Ecto neural progenitor cell (in vitro differentiated cells): ENCODE measurements at regions not wholly inside any gene's neighbourhood (a gene's known extent, or its start where the extent isn't known, plus 50 kb on each side); places are given as distances from the start of the nearest gene placed in this dataset.

Source experiments
- DNase-seq: peaks from one replicate; pipeline ENCODE4 v3.0.0-alpha.2; 2018; ENCODE audit warnings: low spot score

DNA sequence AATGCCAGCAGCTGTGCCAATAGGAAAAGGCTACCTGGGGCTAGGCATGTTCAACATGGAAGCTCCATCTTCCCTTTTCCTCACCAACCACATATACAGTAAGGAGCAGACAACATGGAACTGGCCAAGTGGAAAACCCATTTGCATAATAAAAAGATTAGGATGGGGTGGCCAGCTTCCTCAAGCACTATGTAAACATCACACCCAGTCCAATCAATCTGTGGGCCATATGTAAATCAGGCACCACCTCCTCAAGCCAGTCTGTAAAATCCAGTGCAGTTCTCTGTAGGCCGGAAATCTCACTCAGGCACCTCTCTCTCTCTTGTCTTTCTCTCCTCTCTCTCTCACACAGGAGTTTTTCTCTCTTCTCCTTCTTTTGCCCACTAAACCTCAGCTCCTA, 360.2 kb upstream of the GRIA1 start:
- DNase-seq: no peak

DNA sequence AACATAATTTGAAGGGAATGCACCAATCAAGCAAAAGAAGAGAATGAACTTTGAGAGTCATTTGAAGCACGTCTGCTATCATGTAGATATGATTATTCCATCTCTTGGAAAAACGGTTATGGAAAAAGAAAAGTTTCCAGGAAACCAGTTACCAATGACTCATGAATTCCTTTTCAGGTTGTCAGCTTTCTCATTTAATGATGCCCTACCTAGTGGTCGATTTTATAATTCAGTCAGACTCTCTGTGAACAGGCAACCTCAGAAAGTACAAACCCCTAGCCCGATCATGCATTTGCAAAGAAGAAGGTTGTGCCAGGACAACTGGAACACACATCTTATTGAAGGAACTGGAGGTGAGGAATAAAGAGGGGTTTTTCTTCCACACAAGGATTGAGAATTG, 355.1 kb upstream of the GRIA1 start:
- DNase-seq: no peak

DNA sequence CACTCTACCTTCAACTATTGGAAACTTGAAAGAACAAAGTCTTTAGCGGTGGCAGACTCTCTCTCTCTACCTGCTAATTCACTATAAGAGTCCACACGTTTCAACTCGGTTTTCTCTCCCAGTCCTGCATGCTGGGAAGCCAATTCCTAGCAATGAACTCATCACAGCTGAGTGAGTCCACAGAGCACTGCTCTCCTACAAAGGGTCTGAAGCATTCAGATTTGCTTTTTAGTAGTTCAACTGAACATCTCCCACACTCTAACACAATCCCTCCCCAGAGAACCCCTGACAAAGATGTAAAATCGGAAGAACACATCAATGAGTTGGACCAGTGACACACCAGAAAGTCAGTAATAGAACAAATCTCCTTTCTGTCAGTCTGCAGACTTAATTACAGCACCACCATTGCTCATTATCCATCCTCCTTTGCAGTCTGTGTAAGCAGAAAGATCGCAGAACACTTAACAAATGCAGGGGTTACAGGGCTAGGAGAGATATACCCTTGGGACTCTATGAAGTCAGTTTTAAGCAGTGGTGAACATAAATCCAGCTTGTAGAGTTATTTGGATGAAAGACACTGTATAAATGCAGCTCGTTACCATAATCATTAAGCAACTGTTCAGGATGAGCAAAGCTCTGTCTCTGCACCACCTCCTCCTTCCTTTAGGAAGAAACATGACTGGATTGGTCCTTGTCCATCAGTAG, 353.4 kb upstream of the GRIA1 start:
- no peak for DNase-seq

DNA sequence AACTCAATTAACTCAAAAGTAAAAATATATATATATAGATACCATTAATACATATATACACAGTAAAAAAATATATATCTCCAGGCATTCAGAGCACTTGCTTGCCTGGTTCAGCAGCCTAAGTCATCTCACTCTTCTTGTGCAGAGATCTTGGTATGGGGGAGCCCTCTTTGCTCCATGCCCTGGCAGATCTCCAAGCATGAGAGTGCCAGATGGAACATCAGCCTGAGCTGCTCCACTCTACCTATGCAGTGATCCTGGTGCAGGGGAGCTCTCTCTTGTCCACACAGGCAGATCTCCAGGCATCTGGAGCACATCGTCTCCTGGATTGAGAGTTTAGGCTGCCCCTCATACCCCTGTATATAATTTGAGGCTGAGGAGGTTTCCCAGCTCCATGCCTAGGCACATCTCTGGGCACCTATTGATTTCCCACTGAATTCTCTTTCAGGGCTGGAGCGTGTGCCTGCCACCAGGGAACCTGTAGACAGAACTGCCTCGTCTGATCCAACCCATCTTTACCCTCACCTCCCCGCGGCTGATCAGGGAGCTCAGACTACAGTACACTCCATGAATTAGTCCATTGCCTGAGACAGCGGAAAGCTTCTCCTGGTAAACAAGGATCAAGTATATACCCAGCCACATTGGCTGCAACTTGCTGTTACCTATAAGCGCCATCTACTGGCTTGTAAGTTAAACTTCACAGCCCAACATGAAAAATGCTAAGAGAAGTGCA, 342.4 kb upstream of the GRIA1 start:
- peak; percentile 50 for DNase-seq

DNA sequence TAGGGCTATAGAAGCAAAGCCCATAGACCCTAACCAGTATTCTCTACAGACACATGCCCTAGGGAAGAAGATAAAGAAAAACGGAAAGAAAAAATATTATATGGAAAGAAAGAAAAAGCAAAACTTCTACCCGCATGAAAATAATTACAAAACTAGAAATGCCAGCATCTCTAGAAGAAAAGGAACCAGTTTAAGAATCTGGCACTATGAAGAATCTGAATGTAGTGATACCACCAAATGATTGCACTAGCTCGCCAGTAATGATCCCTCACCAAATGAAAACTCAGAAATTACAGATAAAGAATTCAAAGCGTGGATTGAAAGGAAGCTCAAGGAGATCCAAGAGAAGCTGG, 341.9 kb upstream of the GRIA1 start:
- no peak for DNase-seq

DNA sequence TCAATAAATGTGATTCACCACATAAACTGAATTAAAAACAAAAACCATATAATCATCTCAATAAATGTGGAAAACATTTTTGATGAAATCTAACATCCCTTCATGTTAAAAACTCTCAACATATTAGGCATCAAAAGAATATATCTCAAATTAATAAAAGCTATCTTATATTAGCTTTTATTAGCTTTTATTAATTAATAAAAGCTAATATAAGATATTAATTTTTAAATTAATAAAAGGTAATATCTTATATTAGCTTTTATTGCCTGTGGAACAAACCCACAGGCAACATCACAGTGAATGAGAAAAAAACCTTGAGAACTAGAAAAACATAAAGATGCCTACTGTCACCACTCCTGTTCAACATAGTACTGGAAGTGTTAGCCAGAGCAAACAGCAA, 338.9 kb upstream of the GRIA1 start:
- no peak for DNase-seq

DNA sequence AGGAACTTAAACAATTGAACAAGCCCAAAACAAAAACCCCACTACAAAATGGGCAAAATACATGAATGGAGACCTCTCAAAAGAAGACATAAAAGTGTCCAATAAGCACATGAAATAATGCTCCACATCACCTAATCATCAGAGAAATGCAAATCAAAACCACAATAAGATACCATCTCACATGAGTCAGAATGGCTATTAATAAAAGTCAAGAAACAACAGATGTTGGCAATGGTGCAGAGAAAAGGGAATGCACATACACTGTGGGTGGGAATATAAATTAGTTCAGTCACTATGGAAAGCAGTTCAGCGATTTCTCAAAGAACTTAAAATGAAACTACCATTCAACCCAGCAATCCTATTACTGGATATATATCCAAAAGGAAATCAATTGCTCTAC, 337.4 kb upstream of the GRIA1 start:
- DNase-seq: no peak

DNA sequence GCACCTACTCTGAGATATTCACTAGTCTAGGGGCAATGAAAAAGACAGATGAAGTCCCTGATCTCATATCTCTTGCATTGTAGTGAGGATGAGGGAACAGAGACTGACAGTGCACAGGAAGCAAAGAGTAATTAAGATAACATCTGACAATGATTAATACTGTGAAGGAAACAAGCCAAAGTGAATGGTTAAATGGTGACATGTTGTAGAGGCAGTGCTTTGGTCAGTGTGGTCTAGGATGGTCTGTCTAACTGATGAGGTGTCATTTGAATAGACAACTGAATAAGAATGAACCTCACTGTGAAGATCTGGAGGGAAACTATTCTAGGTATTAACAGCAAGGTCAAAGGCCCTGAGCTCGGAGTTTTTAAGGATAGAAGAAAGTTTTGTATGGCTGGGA, 333.3 kb upstream of the GRIA1 start:
- DNase-seq: no peak

DNA sequence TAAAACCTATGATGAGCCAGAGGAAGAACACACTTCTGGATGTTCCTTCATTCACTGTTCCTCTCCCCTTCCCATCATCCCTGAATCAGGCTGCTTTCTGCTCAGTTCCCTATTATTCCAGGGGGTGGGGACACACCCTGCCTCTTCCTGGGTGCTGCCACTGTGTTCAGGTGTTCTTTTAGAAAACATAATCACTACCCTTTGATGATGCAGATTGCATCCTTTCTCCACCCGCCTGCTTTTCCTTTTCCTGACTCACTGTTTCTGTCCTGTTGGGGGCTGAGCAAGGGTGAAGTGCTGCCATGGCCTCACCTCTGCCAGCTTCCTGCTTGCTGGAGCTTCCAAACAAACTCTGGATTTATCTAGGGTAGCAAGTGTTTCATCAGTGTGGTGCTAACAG, 331.9 kb upstream of the GRIA1 start:
- DNase-seq: no peak

DNA sequence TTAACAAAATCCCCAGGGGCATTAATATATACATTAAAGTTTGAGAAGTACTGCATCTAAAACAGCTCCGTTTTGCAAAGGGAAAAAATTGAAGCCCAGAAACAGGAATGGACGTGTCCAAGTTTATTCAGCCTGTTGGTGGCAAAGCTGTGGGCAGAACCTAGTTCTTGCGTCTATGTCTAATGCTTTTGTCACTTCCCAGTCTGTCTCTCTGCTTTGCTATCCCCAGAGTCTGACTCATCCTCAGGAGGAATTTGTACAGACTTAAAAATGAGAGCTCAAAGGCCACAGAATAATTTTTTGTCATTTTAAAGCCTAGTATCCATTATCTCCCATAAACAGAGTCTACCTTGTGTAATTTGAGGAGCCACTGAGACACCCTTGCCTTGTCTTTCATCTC, 330.9 kb upstream of the GRIA1 start:
- no peak for DNase-seq

DNA sequence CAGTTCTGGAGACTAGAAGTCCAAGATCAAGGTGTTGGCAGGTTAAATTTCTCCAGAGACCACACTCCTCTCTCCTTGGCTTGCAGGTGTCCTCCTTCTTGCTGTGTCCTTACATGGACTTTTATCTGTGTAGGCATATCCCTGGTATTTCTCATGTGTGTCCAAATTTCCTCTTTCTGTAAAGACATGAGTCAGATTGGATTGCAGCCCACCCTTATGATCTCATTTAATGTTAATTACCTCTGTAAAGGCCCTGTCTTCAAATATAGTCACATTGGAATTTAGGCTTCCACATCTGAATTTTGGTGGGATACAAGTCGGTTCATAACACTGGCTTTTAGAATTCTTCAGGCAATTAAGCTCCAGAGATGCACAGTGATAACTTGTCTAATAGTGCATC, 322.2 kb upstream of the GRIA1 start:
- DNase-seq: no peak

DNA sequence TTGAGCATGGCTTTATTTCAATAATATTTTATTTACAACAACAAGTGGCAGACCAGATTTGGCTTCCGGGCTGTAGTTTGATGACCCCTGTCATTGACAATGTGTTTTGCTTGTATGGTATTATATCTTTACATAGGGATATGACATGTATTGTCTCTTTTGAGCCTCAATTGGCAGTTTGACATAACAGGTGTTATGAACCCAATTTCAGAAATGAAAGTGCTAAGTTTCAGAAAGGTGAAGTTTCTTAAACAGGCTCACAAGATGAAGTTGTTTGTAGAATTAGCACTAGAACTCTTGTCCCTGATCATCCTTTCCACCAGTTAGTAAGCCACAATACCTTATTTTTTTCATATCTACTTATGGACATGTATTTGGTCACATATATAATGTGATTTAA, 303.0 kb upstream of the GRIA1 start:
- no peak for DNase-seq

DNA sequence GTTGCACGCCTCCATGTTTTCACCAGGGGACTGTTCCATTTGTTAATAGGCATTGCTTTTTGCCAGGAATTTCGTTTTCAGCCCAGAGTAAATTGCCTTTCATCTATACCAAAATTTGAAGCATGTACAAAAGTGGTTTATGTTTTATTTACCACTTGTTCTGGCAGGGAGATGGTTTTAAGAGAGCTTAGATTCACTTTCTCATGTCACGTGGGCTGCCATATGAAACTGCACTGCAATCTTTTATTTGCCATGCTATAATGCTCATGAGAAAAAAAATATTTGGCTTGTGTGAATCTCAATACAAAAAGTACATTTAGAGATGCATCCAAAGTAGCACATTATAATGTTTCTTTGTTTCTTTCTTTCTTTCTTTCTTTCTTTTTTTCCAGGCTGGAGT, 284.1 kb upstream of the GRIA1 start:
- DNase-seq: no peak

DNA sequence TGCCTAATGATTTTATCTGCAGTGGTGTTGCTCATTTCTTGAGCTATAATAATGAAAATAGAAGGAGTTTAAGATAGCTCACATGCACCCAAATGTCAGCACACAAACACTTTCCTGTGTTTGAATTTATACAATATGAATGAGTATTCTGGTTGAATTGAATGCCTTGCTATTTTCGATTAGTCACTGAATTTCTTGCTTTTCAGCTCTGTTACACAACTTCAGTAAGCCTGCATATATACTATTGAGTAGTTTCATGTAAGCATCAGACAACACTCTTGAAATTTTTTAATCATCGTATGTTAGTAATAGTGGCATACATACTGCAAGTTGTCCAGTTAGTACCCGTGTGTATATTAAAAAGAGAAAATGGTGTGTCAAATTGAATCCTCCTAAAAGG, 281.5 kb upstream of the GRIA1 start:
- DNase-seq: no peak

DNA sequence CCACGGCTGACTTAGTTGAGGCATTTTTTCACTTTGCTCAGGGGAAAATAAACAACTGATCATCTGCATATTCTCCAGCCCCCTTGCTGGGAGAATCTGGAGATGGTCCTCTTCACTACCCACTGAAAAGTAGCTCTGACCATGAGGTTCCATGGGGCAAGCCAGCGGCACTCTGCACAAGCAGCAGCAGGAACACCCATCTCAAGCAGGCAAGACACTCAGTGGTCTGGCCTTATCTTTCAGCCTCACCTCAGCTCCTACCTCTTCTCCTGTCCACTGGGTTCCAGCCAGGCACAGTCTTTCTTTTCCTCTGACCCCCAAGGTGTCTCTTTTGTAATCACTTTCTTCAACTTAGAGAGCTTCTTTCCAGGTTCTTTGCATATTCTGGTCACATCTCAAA, 280.8 kb upstream of the GRIA1 start:
- DNase-seq: no peak

DNA sequence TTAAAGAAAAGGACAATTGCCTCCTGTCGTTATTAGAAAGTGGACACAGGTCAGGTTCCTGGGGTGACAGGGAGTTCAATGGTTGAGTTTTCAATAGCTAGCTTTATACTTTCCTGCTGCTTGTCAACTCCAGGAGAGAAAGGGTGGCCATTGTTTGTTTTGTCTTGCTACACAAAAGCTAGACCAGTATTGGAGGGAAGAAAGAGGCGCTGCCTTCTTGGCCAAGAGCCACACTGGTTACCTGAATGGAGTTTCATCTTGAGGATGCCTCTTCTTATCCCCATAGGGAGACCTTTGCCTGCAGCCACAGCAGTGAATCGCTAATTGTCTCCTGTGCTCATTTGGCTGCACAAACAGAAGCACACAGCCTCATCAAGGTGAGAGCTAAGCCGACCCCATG, 279.4 kb upstream of the GRIA1 start:
- DNase-seq: peak; percentile 46

DNA sequence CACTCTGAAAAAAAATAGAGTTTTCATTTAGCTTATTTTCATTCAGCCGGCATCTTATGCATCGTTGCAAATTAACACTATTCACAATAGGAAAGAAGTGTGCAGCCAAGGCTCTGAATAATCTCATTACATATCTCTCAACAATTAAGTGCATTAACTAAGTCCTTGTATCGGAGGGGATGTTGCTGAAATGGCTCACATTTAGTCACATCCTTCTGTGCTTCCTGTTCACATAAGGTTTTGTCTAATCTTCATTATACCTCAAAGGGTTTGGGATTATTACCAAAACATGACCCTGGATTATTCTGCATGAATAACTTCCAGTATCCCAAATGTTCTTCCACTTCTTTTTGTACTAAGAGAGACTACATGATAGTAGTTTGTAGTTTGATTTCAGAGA, 278.0 kb upstream of the GRIA1 start:
- DNase-seq: no peak

DNA sequence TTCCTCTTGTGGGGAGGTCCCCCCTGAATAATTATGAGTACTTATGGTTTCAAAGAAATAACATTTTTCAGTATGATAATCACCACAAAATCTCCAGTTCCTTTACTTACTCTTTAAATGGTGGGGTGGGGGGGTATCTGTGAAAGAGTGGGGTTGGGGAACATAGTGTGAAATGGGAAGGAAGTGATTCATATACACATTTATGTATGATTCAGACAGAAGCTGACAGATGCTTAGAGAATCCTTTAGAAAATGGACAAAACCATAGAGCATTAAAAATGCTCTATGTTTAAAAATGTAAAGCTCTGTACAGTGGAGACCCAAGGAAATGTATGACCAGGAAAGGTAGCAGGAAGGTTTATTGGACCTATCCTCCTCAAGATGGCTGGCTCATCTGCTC, 267.5 kb upstream of the GRIA1 start:
- DNase-seq: no peak

DNA sequence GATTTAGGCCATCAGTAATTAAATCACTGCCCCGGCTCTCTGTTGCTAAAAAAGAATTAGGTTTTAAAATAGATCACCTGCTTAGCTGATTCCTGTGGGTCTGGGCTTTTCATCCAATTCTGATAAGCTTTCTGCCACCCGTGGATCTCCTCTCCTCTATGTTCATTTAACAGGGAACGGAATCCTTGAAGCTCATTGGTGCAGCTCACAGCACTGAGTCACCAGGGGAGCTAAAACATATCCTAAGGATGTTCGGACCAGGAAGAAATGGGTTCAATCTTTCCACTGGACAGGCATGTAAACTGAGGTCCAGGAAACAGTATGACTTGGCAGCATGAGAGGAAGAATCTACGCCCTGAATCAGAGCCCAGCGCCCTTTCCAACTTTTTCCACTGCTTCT, 267.1 kb upstream of the GRIA1 start:
- DNase-seq: no peak

DNA sequence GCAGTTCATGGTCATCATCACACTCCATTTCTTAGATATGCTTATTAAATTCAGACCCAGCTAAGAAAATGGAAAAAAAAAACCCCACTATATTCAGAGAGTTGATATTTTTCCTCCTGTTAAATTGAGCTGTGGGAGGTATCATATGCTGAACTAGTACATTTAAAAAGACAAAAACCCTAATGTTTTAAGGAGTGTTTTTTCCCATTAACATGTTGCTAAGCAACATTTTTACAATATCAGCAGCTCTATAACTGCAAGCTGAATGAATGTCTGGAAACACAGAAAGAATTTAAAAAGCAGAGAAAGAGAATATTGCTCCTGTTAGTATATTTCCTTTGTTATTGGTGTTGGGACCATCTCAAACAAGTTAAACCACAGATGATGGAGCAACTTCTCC, 265.8 kb upstream of the GRIA1 start:
- no peak for DNase-seq

DNA sequence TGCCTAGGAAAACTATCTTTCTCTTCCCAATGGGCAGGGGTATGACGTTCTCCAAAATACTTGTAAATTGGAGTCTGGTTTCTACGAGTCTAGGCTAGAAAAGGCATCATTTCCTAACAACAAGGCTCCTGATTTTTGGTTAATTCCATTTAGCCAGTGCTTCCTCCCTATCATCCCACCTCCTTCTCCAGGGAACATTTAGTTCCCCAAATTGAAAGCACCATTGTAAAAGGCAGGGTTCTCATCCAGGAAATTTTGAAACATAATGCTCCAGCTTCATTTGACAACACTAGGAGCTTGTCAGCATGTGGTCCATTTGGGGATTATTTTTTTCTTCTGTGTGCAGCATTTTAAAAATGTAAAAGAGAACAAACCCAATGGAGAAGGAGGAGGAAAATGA, 256.5 kb upstream of the GRIA1 start:
- DNase-seq: no peak

DNA sequence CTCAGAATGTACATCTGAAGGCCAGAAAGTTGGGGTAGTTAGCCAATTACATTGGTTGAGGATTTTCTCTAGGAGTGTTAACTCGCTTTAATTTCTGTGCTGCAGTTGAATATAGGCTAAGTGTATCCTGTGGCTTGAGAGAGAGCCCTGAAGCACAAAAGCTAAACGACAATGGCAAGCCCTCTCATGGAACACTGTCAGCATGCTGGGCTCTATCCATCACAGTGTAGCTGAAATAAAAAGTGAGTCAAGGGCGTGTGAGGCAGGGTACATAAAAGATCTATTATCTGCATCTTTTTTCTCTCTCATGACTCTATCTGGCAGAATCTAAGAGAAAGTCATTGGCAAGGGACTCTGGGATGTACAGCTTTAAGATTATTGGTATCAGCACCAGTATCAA, 254.2 kb upstream of the GRIA1 start:
- DNase-seq: no peak

DNA sequence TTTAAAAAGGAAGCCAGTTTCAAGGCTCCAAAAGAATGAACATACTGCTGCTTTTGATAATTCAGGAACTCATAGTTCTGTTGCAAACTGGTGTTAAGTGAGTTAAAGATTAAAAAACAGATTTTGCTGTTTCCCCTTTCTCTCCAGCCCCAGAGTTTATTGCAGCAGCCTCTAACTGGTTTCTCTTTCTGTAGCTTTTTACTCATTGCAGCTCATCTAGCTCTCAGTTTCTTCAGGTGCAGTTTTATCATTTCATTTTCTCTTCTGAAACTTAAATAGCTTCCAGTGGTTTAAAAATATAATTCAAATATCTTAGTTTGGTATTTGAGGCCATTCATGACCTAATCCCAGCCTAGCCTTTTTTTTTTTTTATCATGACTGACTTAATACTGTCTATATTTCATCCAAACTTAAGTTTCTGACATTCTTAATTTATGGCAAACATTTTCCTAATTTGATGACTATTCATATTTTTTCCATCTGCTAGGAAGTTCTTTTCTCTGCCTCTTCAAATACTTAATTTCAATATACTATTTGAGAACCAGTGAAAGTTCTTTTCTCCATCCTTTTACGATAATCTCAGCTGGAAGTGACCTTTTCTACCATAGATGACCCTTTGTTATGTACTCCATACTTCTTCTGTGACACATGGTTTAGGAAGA, 252.7 kb upstream of the GRIA1 start:
- no peak for DNase-seq

DNA sequence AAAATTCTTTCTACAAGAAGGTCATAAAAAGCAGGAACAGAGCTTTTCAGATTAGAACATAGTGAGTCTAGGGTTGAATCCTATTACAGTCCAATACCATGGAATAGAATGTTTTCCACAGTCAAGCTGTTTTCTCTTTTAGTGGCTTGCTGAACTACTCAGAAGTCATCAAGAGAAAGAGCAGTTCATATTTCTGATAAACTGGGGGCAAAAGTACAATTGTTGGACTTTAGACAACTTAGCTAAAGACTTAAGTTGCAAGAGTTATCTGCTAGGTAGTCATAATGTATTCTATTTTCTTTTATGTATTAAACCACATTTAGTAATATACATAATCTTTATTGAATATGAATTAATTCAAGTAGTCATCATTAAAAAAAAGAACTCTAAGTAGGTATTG, 233.1 kb upstream of the GRIA1 start:
- no peak for DNase-seq
